ENCODE measurements at regions not wholly inside any gene's neighbourhood (a gene's known extent, or its start where the extent isn't known, plus 50 kb on each side); places are given as distances from the start of the nearest gene placed in this dataset.

GRCh38 chr16:64428463-64429113, 693.3 kb downstream of the CDH11 start:
- Mint-ChIP-seq H3K27ac (ENCODE audit: unreplicated experiment) (no peak overlapping the region), H3K4me1 (ENCODE audit: low read depth, unreplicated experiment) (no peaks in the 10 kb centered on the region), H3K4me3 (ENCODE audit: unreplicated experiment) (no peak overlapping the region), H3K27me3 (ENCODE audit: insufficient read depth, unreplicated experiment) (no peaks in the 10 kb centered on the region), H3K9me3 (ENCODE audit: unreplicated experiment) (peaks cover 22% of the 10 kb centered on the region), H3K36me3 (ENCODE audit: insufficient read depth, unreplicated experiment) (no peaks in the 10 kb centered on the region)
- Histone ChIP-seq H3K4me3 (ENCODE audit: low read depth, low read length) (no peak overlapping the region), H3K27me3 (replicated peaks; ENCODE audit: control insufficient read depth, insufficient read depth, low read length) (no peaks in the 10 kb centered on the region; the same call in 1 of the 2 replicates), H3K36me3 (ENCODE audit: control insufficient read depth, insufficient read depth, low read length) (no peaks in the 10 kb centered on the region), H3K9me3 (peaks cover 11% of the 10 kb centered on the region; the same call in 1 of the 2 replicates), H3K4me1 (no peaks in the 10 kb centered on the region)
- TF ChIP-seq CTCF (IDR thresholded peaks at IDR 0.05; ENCODE audit: insufficient read depth in 1 of 2, low read depth in 1 of 2, low read length in 1 of 2, severe bottlenecking in 1 of 2, unreplicated experiment in 1 of 2) = no peak
- ChIA-PET POLR2A (no interaction called here), CTCF (no interaction called here)
- intact Hi-C loops (cut with micrococcal nuclease; ENCODE audit: unreplicated experiment) = no loop called here
- BruUV-seq (replicated peaks) = no TSS peak
- no peak for DNase-seq

- H3K36me3 Mint-ChIP-seq (ENCODE audit: insufficient read depth, unreplicated experiment) = no peaks in the 10 kb centered on the region
- H3K4me3 ChIP-seq (ENCODE audit: low read depth, low read length) = no peak overlapping the region
- no peak for DNase-seq
- H3K36me3 ChIP-seq (ENCODE audit: control insufficient read depth, insufficient read depth, low read length) = no peaks in the 10 kb centered on the region
- no peak for TF ChIP-seq CTCF (IDR thresholded peaks at IDR 0.05; ENCODE audit: insufficient read depth in 1 of 2, low read depth in 1 of 2, low read length in 1 of 2, severe bottlenecking in 1 of 2, unreplicated experiment in 1 of 2)
- intact Hi-C loops (cut with micrococcal nuclease; ENCODE audit: unreplicated experiment) = no loop called here
- no peaks in the 10 kb centered on the region for H3K4me1 Mint-ChIP-seq (ENCODE audit: low read depth, unreplicated experiment)
- ChIA-PET POLR2A (no interaction called here), CTCF (no interaction called here)
- no peaks in the 10 kb centered on the region for H3K9me3 ChIP-seq
- H3K27me3 ChIP-seq (replicated peaks; ENCODE audit: control insufficient read depth, insufficient read depth, low read length) = no peaks in the 10 kb centered on the region; the same call in 1 of the 2 replicates
- H3K4me1 ChIP-seq = no peaks in the 10 kb centered on the region
- H3K27me3 Mint-ChIP-seq (ENCODE audit: insufficient read depth, unreplicated experiment) = no peaks in the 10 kb centered on the region
- no peak overlapping the region for H3K4me3 Mint-ChIP-seq (ENCODE audit: unreplicated experiment)
- H3K9me3 Mint-ChIP-seq (ENCODE audit: unreplicated experiment) = no peaks in the 10 kb centered on the region
- BruUV-seq (replicated peaks) = no TSS peak
- H3K27ac Mint-ChIP-seq (ENCODE audit: unreplicated experiment) = no peak overlapping the region
These were observed 695.7 kb downstream of the CDH11 start for GRCh38 chr16:64426131-64426666.

- ChIA-PET POLR2A (no interaction called here), CTCF (no interaction called here)
- no TSS peak for BruUV-seq (replicated peaks)
- H3K4me1 ChIP-seq = no peaks in the 10 kb centered on the region
- H3K4me3 ChIP-seq (ENCODE audit: low read depth, low read length) = no peak overlapping the region
- no peak for TF ChIP-seq CTCF (IDR thresholded peaks at IDR 0.05; ENCODE audit: insufficient read depth in 1 of 2, low read depth in 1 of 2, low read length in 1 of 2, severe bottlenecking in 1 of 2, unreplicated experiment in 1 of 2)
- no peaks in the 10 kb centered on the region for H3K36me3 ChIP-seq (ENCODE audit: control insufficient read depth, insufficient read depth, low read length)
- Mint-ChIP-seq H3K9me3 (ENCODE audit: unreplicated experiment) (no peaks in the 10 kb centered on the region), H3K4me3 (ENCODE audit: unreplicated experiment) (no peak overlapping the region), H3K4me1 (ENCODE audit: low read depth, unreplicated experiment) (no peaks in the 10 kb centered on the region), H3K27me3 (ENCODE audit: insufficient read depth, unreplicated experiment) (no peaks in the 10 kb centered on the region), H3K36me3 (ENCODE audit: insufficient read depth, unreplicated experiment) (no peaks in the 10 kb centered on the region), H3K27ac (ENCODE audit: unreplicated experiment) (no peak overlapping the region)
- intact Hi-C loops (cut with micrococcal nuclease; ENCODE audit: unreplicated experiment) = no loop called here
- H3K27me3 ChIP-seq (replicated peaks; ENCODE audit: control insufficient read depth, insufficient read depth, low read length) = no peaks in the 10 kb centered on the region; the same call in 1 of the 2 replicates
- no peaks in the 10 kb centered on the region for H3K9me3 ChIP-seq
- DNase-seq = no peak
These were observed 696.5 kb downstream of the CDH11 start for GRCh38 chr16:64425381-64425780.
